ENCODE measurements at regions not wholly inside any gene's neighbourhood (a gene's known extent, or its start where the extent isn't known, plus 50 kb on each side); places are given as distances from the start of the nearest gene placed in this dataset.

DNA sequence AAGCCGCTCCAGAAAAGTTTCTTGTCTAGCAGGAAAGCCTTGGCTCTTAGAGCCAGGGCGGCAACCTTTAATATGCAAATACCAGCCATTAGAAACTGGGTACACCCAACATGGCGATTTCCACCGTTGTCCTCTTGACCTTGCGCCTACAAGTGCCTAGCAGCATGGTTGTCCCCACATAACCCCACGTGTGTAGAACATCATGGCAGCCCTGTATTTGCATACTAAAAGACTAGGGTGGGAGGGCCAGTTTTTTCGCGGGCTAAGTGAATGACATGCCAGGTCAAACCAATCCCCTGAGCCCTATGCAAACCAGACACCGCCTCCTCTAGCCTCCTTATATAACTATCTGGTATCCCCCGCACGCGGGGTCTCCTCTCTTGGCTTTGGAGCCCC, 58.4 kb upstream of the FZD8 start:
- ATAC-seq (no peak), DNase-seq (no peak)
- H3K4me1 ChIP-seq (ENCODE audit: low read depth): no peaks in the 10 kb centered on the region
- TF ChIP-seq CTCF (IDR thresholded peaks at IDR 0.05): no peak
- intact Hi-C loops (cut with DNase I, micrococcal nuclease): no loop called here
- no peaks in the 10 kb centered on the region for H3K9me3 ChIP-seq
- H3K36me3 ChIP-seq (ENCODE audit: low read depth): no peaks in the 10 kb centered on the region
- no peak overlapping the region for H3K4me3 ChIP-seq

DNA sequence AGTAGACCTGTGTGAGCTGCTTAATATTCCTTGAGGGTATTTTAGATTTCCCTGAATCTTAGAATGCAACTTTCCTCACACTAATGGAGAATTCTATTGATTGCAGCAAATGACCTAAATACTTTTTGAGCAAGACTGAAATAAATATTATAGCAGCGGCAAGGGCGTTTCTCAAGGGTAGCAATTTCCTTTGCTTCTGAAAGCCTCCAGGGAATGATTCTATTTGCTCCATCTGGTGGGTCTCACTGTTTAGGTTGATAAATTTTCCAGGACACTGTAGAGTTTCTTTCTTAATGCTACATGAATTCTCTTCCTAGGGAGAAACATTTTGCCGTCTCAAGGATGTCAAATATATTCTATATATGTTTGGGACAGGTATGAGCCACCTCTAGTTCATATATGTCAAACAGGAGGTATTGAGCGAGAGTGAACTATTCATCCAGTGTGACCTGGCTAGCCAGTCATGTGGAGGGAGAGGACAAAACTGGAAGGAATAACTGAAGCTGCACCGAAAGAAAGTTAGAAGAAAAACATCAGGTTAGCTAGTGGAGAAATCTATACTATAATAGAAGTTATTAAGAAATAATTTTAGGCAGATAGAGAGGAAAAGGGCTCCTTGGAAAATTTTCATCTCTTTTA, 57.9 kb upstream of the FZD8 start:
- no peak for TF ChIP-seq CTCF (IDR thresholded peaks at IDR 0.05)
- ATAC-seq (no peak), DNase-seq (no peak)
- H3K4me3 ChIP-seq: no peak overlapping the region
- intact Hi-C loops (cut with DNase I, micrococcal nuclease): no loop called here
- no peaks in the 10 kb centered on the region for H3K9me3 ChIP-seq
- H3K4me1 ChIP-seq (ENCODE audit: low read depth): no peaks in the 10 kb centered on the region
- no peaks in the 10 kb centered on the region for H3K36me3 ChIP-seq (ENCODE audit: low read depth)

DNA sequence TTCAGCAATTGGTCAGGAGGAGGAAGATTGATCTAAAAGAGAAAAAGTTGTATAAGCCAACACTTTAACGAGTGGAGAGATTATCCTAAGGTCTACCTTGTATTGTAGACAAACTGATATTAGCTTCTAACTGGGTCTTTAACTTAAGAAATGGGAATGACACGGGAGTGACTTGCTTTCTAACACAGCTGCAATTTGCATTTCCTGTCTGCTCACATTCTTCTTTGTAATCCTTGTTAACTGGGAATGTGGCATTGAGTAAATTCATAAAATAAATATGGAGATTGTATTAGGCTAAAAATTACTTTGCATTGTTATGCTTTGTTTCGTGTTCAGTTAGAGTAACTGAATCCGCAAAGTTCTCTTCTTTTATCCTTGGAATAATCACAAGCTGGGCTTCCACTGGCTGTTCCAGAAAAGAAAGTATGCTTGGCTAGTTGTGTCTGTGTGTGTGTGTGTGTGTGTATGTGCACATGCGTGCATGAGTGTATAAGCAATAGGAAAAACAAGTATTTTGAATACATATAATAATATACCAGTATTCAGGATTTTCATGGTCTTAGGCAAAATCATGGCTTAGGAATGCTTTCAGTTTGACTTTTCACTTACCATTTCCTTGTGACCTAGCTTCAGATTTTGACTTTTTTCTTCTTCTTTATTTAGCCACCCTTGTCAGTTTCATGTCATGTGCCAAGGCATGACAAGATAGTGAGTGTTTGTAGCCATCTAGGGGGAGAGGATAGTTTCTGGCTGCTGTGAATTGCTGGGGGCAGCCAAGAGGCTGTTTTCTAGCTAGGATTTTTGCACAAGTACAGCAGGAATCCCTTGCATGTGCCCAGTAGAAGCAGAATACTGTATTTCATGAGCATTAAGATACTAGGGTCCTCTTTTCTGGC, 54.5 kb upstream of the FZD8 start:
- intact Hi-C loops (cut with DNase I, micrococcal nuclease): no loop called here
- Histone ChIP-seq H3K4me1 (ENCODE audit: low read depth) (no peaks in the 10 kb centered on the region), H3K36me3 (ENCODE audit: low read depth) (no peaks in the 10 kb centered on the region), H3K9me3 (no peaks in the 10 kb centered on the region), H3K4me3 (no peak overlapping the region)
- DNase-seq (no peak), ATAC-seq (no peak)
- TF ChIP-seq CTCF (IDR thresholded peaks at IDR 0.05): no peak

- no peak for TF ChIP-seq CTCF (IDR thresholded peaks at IDR 0.05)
- no peak for ATAC-seq
- H3K36me3 ChIP-seq (ENCODE audit: low read depth): no peaks in the 10 kb centered on the region
- no peak for DNase-seq
- no peak overlapping the region for H3K4me3 ChIP-seq
- H3K4me1 ChIP-seq (ENCODE audit: low read depth): peaks cover 10% of the 10 kb centered on the region
- H3K9me3 ChIP-seq: no peaks in the 10 kb centered on the region
- intact Hi-C loops (cut with DNase I, micrococcal nuclease): no loop called here
These were observed 51.7 kb upstream of the FZD8 start for GRCh38 chr10:35693800-35694199.
